HL-60 (cell line): ENCODE measurements at regions not wholly inside any gene's neighbourhood (a gene's known extent, or its start where the extent isn't known, plus 50 kb on each side); places are given as distances from the start of the nearest gene placed in this dataset.

Experiments used
- DNase-seq, 2 experiments: peaks; one replicate each; pipeline ENCODE4 v3.0.0-alpha.2; 2010 to 2020; ENCODE audit warnings: low read depth in 1 of 2, low spot score in 1 of 2
- H3K27ac ChIP-seq: fragments of 250-450 bp; sonication (Bioruptor Pico); replicated peaks from 2 replicates; pipeline ENCODE4 v1.5.1; 2020; ENCODE audit warnings: mild to moderate bottlenecking, moderate library complexity
- H3K27me3 ChIP-seq: fragments of 250-450 bp; sonication (Bioruptor Pico); 2 replicates; pipeline ENCODE4 v1.5.1; 2021; ENCODE audit warnings: mild to moderate bottlenecking, moderate library complexity; ENCODE audit not compliant: insufficient read depth, poor library complexity, severe bottlenecking
- H3K4me3 ChIP-seq: replicated peaks from 2 replicates; pipeline ENCODE4 v1.5.1; 2011; ENCODE audit warnings: mild to moderate bottlenecking, control low read depth, low read length; ENCODE audit not compliant: insufficient read depth
- GABPA ChIP-seq: IDR thresholded peaks from 2 replicates; pipeline ENCODE4 v1.6.1; 2012; ENCODE audit warnings: low read depth
- POLR2AphosphoS5 ChIP-seq: IDR thresholded peaks from 2 replicates; pipeline ENCODE4 v1.6.1; 2012; ENCODE audit warnings: low read depth
- SPI1 ChIP-seq: IDR thresholded peaks from 2 replicates; pipeline ENCODE4 v1.6.1; 2012; ENCODE audit warnings: low read depth, mild to moderate bottlenecking, borderline replicate concordance
- TF ChIP-seq, protein P1 (sequence below): IDR thresholded peaks from one replicate; pipeline ENCODE4 v1.5.1; 2011; ENCODE audit warnings: low read length, control low read depth, inconsistent platforms; ENCODE audit not compliant: insufficient read depth
- TF ChIP-seq, protein P2 (sequence below): IDR thresholded peaks from 2 replicates; pipeline ENCODE4 v1.6.1; 2012; ENCODE audit warnings: low read depth; ENCODE audit not compliant: insufficient replicate concordance

DNA sequence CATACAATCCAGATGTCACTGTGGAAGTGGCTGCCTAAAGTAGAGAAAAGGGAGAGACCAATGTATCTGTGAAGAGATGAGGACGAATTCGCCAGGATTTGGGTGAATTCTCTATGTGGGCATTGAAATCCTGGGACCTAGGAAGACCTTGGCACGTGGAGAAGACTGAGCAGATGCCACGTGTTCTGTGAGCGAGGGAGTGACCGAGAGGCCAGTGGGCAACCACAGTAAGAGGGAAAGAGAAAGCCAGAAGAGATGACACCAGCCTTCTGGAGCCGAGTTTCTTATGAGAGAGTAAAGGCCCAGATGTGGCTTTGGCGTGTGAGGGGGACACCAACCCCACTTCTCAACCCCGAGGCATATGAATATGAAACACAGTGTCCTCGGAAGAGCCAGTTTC lies 228.1 kb downstream of the BUD13 start:
- Histone ChIP-seq H3K27ac (no peak overlapping the region), H3K4me3 (no peak overlapping the region), H3K27me3 (no peaks in the 10 kb centered on the region)
- TF ChIP-seq SPI1 (no peak), GABPA (no peak), POLR2AphosphoS5 (no peak)
- TF ChIP-seq, protein P1, sequence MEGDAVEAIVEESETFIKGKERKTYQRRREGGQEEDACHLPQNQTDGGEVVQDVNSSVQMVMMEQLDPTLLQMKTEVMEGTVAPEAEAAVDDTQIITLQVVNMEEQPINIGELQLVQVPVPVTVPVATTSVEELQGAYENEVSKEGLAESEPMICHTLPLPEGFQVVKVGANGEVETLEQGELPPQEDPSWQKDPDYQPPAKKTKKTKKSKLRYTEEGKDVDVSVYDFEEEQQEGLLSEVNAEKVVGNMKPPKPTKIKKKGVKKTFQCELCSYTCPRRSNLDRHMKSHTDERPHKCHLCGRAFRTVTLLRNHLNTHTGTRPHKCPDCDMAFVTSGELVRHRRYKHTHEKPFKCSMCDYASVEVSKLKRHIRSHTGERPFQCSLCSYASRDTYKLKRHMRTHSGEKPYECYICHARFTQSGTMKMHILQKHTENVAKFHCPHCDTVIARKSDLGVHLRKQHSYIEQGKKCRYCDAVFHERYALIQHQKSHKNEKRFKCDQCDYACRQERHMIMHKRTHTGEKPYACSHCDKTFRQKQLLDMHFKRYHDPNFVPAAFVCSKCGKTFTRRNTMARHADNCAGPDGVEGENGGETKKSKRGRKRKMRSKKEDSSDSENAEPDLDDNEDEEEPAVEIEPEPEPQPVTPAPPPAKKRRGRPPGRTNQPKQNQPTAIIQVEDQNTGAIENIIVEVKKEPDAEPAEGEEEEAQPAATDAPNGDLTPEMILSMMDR: no peak
- TF ChIP-seq, protein P2, sequence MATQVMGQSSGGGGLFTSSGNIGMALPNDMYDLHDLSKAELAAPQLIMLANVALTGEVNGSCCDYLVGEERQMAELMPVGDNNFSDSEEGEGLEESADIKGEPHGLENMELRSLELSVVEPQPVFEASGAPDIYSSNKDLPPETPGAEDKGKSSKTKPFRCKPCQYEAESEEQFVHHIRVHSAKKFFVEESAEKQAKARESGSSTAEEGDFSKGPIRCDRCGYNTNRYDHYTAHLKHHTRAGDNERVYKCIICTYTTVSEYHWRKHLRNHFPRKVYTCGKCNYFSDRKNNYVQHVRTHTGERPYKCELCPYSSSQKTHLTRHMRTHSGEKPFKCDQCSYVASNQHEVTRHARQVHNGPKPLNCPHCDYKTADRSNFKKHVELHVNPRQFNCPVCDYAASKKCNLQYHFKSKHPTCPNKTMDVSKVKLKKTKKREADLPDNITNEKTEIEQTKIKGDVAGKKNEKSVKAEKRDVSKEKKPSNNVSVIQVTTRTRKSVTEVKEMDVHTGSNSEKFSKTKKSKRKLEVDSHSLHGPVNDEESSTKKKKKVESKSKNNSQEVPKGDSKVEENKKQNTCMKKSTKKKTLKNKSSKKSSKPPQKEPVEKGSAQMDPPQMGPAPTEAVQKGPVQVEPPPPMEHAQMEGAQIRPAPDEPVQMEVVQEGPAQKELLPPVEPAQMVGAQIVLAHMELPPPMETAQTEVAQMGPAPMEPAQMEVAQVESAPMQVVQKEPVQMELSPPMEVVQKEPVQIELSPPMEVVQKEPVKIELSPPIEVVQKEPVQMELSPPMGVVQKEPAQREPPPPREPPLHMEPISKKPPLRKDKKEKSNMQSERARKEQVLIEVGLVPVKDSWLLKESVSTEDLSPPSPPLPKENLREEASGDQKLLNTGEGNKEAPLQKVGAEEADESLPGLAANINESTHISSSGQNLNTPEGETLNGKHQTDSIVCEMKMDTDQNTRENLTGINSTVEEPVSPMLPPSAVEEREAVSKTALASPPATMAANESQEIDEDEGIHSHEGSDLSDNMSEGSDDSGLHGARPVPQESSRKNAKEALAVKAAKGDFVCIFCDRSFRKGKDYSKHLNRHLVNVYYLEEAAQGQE: no peak
- DNase-seq: no peak

DNA sequence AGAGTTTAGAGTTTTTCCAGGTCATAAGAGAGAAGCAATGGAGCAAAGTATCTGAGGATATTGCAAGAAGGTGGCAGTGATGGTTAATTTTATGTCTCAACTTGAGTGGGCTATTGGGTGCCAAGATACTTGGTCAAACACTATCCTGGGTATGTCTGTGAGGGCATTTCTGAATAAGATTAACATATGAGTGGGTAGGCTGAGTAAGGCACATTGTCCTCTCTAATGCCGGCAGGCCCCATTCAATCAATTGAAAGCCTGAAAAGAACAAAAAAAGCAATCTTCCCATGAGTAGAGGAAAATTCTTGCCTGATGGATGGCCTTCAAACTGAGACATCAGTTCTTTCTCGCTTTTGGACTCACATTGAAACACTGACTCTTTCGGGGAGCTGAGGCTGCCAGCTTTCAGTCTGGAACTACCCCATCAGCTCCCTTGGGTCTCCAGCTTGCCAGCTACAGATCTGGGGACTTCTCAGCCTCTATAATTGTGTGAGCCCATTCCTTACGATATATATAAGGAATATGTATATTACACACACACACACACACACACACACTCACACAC lies 228.8 kb downstream of the BUD13 start:
- TF ChIP-seq, protein P2: no peak
- TF ChIP-seq GABPA (no peak), POLR2AphosphoS5 (no peak), SPI1 (no peak)
- TF ChIP-seq, protein P1: no peak
- Histone ChIP-seq H3K4me3 (no peak overlapping the region), H3K27me3 (no peaks in the 10 kb centered on the region), H3K27ac (no peak overlapping the region)
- no peak for DNase-seq

DNA sequence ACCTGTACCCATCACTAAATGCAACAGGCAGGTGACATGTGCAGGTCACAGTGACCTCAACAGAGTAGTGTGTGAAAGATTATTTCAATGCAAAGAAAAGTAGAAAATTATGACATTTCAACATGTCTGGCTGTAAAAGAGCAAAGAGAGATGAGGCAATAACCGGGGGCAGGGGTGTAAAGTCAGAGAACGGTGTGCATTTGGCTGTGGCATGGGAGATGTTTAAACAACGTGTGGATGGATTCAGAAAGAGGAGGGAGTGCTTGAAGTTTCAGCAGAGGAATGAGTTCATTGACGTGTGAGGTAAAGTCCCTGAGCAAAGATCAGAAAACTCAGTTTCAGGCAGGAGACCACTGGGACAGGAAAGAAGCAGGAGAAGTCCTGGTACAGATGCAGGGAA lies 229.7 kb downstream of the BUD13 start:
- Histone ChIP-seq H3K4me3 (no peak overlapping the region), H3K27ac (no peak overlapping the region), H3K27me3 (no peaks in the 10 kb centered on the region)
- TF ChIP-seq SPI1: no peak
- no peak for TF ChIP-seq POLR2AphosphoS5
- TF ChIP-seq, protein P2: no peak
- no peak for TF ChIP-seq GABPA
- TF ChIP-seq, protein P1: no peak
- no peak for DNase-seq
